ENCODE measurements at regions not wholly inside any gene's neighbourhood (a gene's known extent, or its start where the extent isn't known, plus 50 kb on each side); places are given as distances from the start of the nearest gene placed in this dataset.

- Histone ChIP-seq H3K4me2 (ENCODE audit: extremely low read depth, insufficient read depth, low read length) (no peak overlapping the region), H3K27ac (ENCODE audit: insufficient read depth, low read length) (no peak overlapping the region), H3K27me3 (ENCODE audit: control insufficient read depth, insufficient read depth, low read length) (no peaks in the 10 kb centered on the region), H3K4me1 (ENCODE audit: control insufficient read depth, extremely low read depth, insufficient read depth, low read length) (no peaks in the 10 kb centered on the region), H3K9ac (ENCODE audit: insufficient read depth, low read length) (no peak overlapping the region), H3K9me3 (ENCODE audit: control insufficient read depth, insufficient read depth, low read depth, low read length) (no peaks in the 10 kb centered on the region), H3K79me2 (ENCODE audit: control insufficient read depth, insufficient read depth, low read length) (no peaks in the 10 kb centered on the region), H4K20me1 (ENCODE audit: control insufficient read depth, extremely low read depth, insufficient read depth, low read length) (no peaks in the 10 kb centered on the region), H3K4me3 (replicated peaks in 1 of 4; ENCODE audit: control extremely low read depth in 1 of 4, insufficient read depth in 1 of 4, low read depth in 3 of 4, low read length in 4 of 4) (no peak overlapping the region), H3K36me3 (ENCODE audit: control insufficient read depth, insufficient read depth, low read length) (no peaks in the 10 kb centered on the region), H2AFZ (ENCODE audit: low read length) (no peak overlapping the region)
- TF ChIP-seq EZH2 (IDR thresholded peaks at IDR 0.05; ENCODE audit: low read length, missing control alignments) (no peak), CTCF (conservative IDR thresholded peaks at IDR 0.05 in 1 of 2, IDR thresholded peaks at IDR 0.05 in 1 of 2; ENCODE audit: low read depth in 1 of 2, low read length in 2 of 2) (no peak)
- peak in 1 of 2 donors; percentile 55 for DNase-seq (ENCODE audit: low read depth in 2 of 2)
Observed at GRCh38 chr5:54362992-54363625, 52.7 kb upstream of the ARL15 start.

GRCh38 chr5:54362434-54362833 is 52.1 kb upstream of the ARL15 start:
- Histone ChIP-seq H4K20me1 (ENCODE audit: control insufficient read depth, extremely low read depth, insufficient read depth, low read length) (no peaks in the 10 kb centered on the region), H3K4me2 (ENCODE audit: extremely low read depth, insufficient read depth, low read length) (no peak overlapping the region), H3K4me1 (ENCODE audit: control insufficient read depth, extremely low read depth, insufficient read depth, low read length) (no peaks in the 10 kb centered on the region), H3K27me3 (ENCODE audit: control insufficient read depth, insufficient read depth, low read length) (no peaks in the 10 kb centered on the region), H3K36me3 (ENCODE audit: control insufficient read depth, insufficient read depth, low read length) (no peaks in the 10 kb centered on the region), H3K79me2 (ENCODE audit: control insufficient read depth, insufficient read depth, low read length) (no peaks in the 10 kb centered on the region), H3K9ac (ENCODE audit: insufficient read depth, low read length) (no peak overlapping the region), H3K9me3 (ENCODE audit: control insufficient read depth, insufficient read depth, low read depth, low read length) (no peaks in the 10 kb centered on the region), H3K4me3 (replicated peaks in 1 of 4; ENCODE audit: control extremely low read depth in 1 of 4, insufficient read depth in 1 of 4, low read depth in 3 of 4, low read length in 4 of 4) (no peak overlapping the region), H3K27ac (ENCODE audit: insufficient read depth, low read length) (no peak overlapping the region), H2AFZ (ENCODE audit: low read length) (no peak overlapping the region)
- no peak for TF ChIP-seq CTCF (conservative IDR thresholded peaks at IDR 0.05 in 1 of 2, IDR thresholded peaks at IDR 0.05 in 1 of 2; ENCODE audit: low read depth in 1 of 2, low read length in 2 of 2)
- no peak for TF ChIP-seq EZH2 (IDR thresholded peaks at IDR 0.05; ENCODE audit: low read length, missing control alignments)
- DNase-seq (ENCODE audit: low read depth in 2 of 2), result peak in 1 of 2 donors; percentile 63

- TF ChIP-seq EZH2 (IDR thresholded peaks at IDR 0.05; ENCODE audit: low read length, missing control alignments) (no peak), CTCF (conservative IDR thresholded peaks at IDR 0.05 in 1 of 2, IDR thresholded peaks at IDR 0.05 in 1 of 2; ENCODE audit: low read depth in 1 of 2, low read length in 2 of 2) (no peak)
- peak in 1 of 2 donors; percentile 25 for DNase-seq (ENCODE audit: low read depth in 2 of 2)
- Histone ChIP-seq H3K4me1 (ENCODE audit: control insufficient read depth, extremely low read depth, insufficient read depth, low read length) (no peaks in the 10 kb centered on the region), H3K9ac (ENCODE audit: insufficient read depth, low read length) (no peak overlapping the region), H3K4me3 (replicated peaks in 1 of 4; ENCODE audit: control extremely low read depth in 1 of 4, insufficient read depth in 1 of 4, low read depth in 3 of 4, low read length in 4 of 4) (no peak overlapping the region), H3K4me2 (ENCODE audit: extremely low read depth, insufficient read depth, low read length) (no peak overlapping the region), H3K36me3 (ENCODE audit: control insufficient read depth, insufficient read depth, low read length) (no peaks in the 10 kb centered on the region), H4K20me1 (ENCODE audit: control insufficient read depth, extremely low read depth, insufficient read depth, low read length) (no peaks in the 10 kb centered on the region), H3K9me3 (ENCODE audit: control insufficient read depth, insufficient read depth, low read depth, low read length) (no peaks in the 10 kb centered on the region), H3K79me2 (ENCODE audit: control insufficient read depth, insufficient read depth, low read length) (no peaks in the 10 kb centered on the region), H2AFZ (ENCODE audit: low read length) (no peak overlapping the region), H3K27ac (ENCODE audit: insufficient read depth, low read length) (no peak overlapping the region), H3K27me3 (ENCODE audit: control insufficient read depth, insufficient read depth, low read length) (no peaks in the 10 kb centered on the region)
Observed at GRCh38 chr5:54361691-54362411, 51.5 kb upstream of the ARL15 start.
